ENCODE measurements at regions not wholly inside any gene's neighbourhood (a gene's known extent, or its start where the extent isn't known, plus 50 kb on each side); places are given as distances from the start of the nearest gene placed in this dataset.

- DNase-seq, result no peak
- Mint-ChIP-seq H3K9me3 (peaks cover 2% of the 10 kb centered on the region), H3K4me1 (no peaks in the 10 kb centered on the region), H3K27me3 (peaks cover 14% of the 10 kb centered on the region), H3K36me3 (no peaks in the 10 kb centered on the region), H3K4me3 (no peak overlapping the region), H3K27ac (no peak overlapping the region)
- CTCF ChIA-PET, result interaction anchor here (1.4 kb wide), 1 partner anchor 22 kb away, joined by 4 read pairs; no protein-coding TSS in a partner anchor
Observed at GRCh38 chr16:85319208-85319983, 207.1 kb upstream of the CIBAR2 start.

GRCh38 chr16:85319984-85320440, 207.7 kb upstream of the CIBAR2 start:
- no peaks in the 10 kb centered on the region for H3K4me1 Mint-ChIP-seq
- H3K27me3 Mint-ChIP-seq, result peaks cover 20% of the 10 kb centered on the region
- H3K9me3 Mint-ChIP-seq, result peaks cover 2% of the 10 kb centered on the region
- DNase-seq, result no peak
- CTCF ChIA-PET, result interaction anchor here (1.4 to 1.8 kb wide), 2 partner anchors 11 to 17 kb away, joined by 5 to 6 read pairs; no protein-coding TSS in a partner anchor
- no peak overlapping the region for H3K4me3 Mint-ChIP-seq
- no peak overlapping the region for H3K27ac Mint-ChIP-seq
- H3K36me3 Mint-ChIP-seq, result no peaks in the 10 kb centered on the region

- Mint-ChIP-seq H3K27ac (no peak overlapping the region), H3K27me3 (peaks cover 20% of the 10 kb centered on the region), H3K36me3 (no peaks in the 10 kb centered on the region), H3K4me3 (no peak overlapping the region), H3K4me1 (no peaks in the 10 kb centered on the region), H3K9me3 (peaks cover 2% of the 10 kb centered on the region)
- CTCF ChIA-PET, result interaction anchor here (1.4 to 1.8 kb wide), 2 partner anchors 10 to 18 kb away, joined by 5 to 6 read pairs; no protein-coding TSS in a partner anchor
- no peak for DNase-seq
Observed at GRCh38 chr16:85320677-85321385, 208.6 kb upstream of the CIBAR2 start.

GRCh38 chr16:85321509-85322271, 209.4 kb upstream of the CIBAR2 start:
- DNase-seq, result no peak
- CTCF ChIA-PET, result interaction anchor here (1.4 to 1.8 kb wide), 2 partner anchors 9 to 19 kb away, joined by 5 to 6 read pairs; no protein-coding TSS in a partner anchor
- Mint-ChIP-seq H3K9me3 (peaks cover 2% of the 10 kb centered on the region), H3K4me1 (no peaks in the 10 kb centered on the region), H3K4me3 (no peak overlapping the region), H3K36me3 (no peaks in the 10 kb centered on the region), H3K27me3 (peaks cover 15% of the 10 kb centered on the region), H3K27ac (no peak overlapping the region)

GRCh38 chr16:85323230-85323960, 211.1 kb upstream of the CIBAR2 start:
- H3K27me3 Mint-ChIP-seq, result peaks cover 28% of the 10 kb centered on the region
- no peak for DNase-seq
- H3K9me3 Mint-ChIP-seq, result peaks cover 2% of the 10 kb centered on the region
- H3K27ac Mint-ChIP-seq, result no peak overlapping the region
- no peaks in the 10 kb centered on the region for H3K4me1 Mint-ChIP-seq
- no peaks in the 10 kb centered on the region for H3K36me3 Mint-ChIP-seq
- CTCF ChIA-PET, result no interaction called here
- no peak overlapping the region for H3K4me3 Mint-ChIP-seq

GRCh38 chr16:85323961-85324253, 211.6 kb upstream of the CIBAR2 start:
- no peak for DNase-seq
- Mint-ChIP-seq H3K4me3 (no peak overlapping the region), H3K27me3 (peaks cover 33% of the 10 kb centered on the region), H3K9me3 (peaks cover 2% of the 10 kb centered on the region), H3K27ac (no peak overlapping the region), H3K36me3 (no peaks in the 10 kb centered on the region), H3K4me1 (no peaks in the 10 kb centered on the region)
- CTCF ChIA-PET, result no interaction called here

GRCh38 chr16:85324488-85324887, 212.2 kb upstream of the CIBAR2 start:
- CTCF ChIA-PET, result no interaction called here
- Mint-ChIP-seq H3K4me3 (no peak overlapping the region), H3K27ac (no peak overlapping the region), H3K27me3 (peaks cover 39% of the 10 kb centered on the region), H3K4me1 (no peaks in the 10 kb centered on the region), H3K9me3 (peaks cover 2% of the 10 kb centered on the region), H3K36me3 (no peaks in the 10 kb centered on the region)
- DNase-seq, result no peak

- DNase-seq, result no peak
- Mint-ChIP-seq H3K4me1 (peaks cover 5% of the 10 kb centered on the region), H3K4me3 (no peak overlapping the region), H3K36me3 (no peaks in the 10 kb centered on the region), H3K9me3 (peaks cover 2% of the 10 kb centered on the region), H3K27me3 (peaks cover 51% of the 10 kb centered on the region), H3K27ac (no peak overlapping the region)
- CTCF ChIA-PET, result interaction anchor here (0.7 kb wide), 1 partner anchor 580 kb away, joined by 3 read pairs; no protein-coding TSS in a partner anchor
Observed at GRCh38 chr16:85326113-85326793, 214.0 kb upstream of the CIBAR2 start.

GRCh38 chr16:85326794-85327181, 214.5 kb upstream of the CIBAR2 start:
- Mint-ChIP-seq H3K4me3 (no peak overlapping the region), H3K4me1 (peaks cover 5% of the 10 kb centered on the region), H3K9me3 (peaks cover 2% of the 10 kb centered on the region), H3K27ac (no peak overlapping the region), H3K36me3 (no peaks in the 10 kb centered on the region), H3K27me3 (peaks cover 51% of the 10 kb centered on the region)
- DNase-seq, result no peak
- CTCF ChIA-PET, result no interaction called here

GRCh38 chr16:85327731-85328675, 215.7 kb upstream of the CIBAR2 start:
- H3K9me3 Mint-ChIP-seq, result peaks cover 2% of the 10 kb centered on the region
- H3K4me1 Mint-ChIP-seq, result peaks cover 5% of the 10 kb centered on the region
- CTCF ChIA-PET, result no interaction called here
- H3K27me3 Mint-ChIP-seq, result peaks cover 48% of the 10 kb centered on the region
- H3K36me3 Mint-ChIP-seq, result no peaks in the 10 kb centered on the region
- H3K4me3 Mint-ChIP-seq, result no peak overlapping the region
- H3K27ac Mint-ChIP-seq, result no peak overlapping the region
- DNase-seq, result no peak

- Mint-ChIP-seq H3K9me3 (peaks cover 2% of the 10 kb centered on the region), H3K4me3 (no peak overlapping the region), H3K27ac (no peak overlapping the region), H3K4me1 (peaks cover 5% of the 10 kb centered on the region), H3K36me3 (no peaks in the 10 kb centered on the region), H3K27me3 (peaks cover 45% of the 10 kb centered on the region)
- no peak for DNase-seq
- CTCF ChIA-PET, result no interaction called here
Observed at GRCh38 chr16:85328676-85329058, 216.4 kb upstream of the CIBAR2 start.

GRCh38 chr16:85329059-85329812, 217.0 kb upstream of the CIBAR2 start:
- H3K4me3 Mint-ChIP-seq, result no peak overlapping the region
- no peaks in the 10 kb centered on the region for H3K36me3 Mint-ChIP-seq
- H3K4me1 Mint-ChIP-seq, result peaks cover 5% of the 10 kb centered on the region
- peaks cover 50% of the 10 kb centered on the region for H3K27me3 Mint-ChIP-seq
- no peak for DNase-seq
- CTCF ChIA-PET, result no interaction called here
- no peaks in the 10 kb centered on the region for H3K9me3 Mint-ChIP-seq
- H3K27ac Mint-ChIP-seq, result no peak overlapping the region
